Right lobe of liver (tissue), 6 donors: ENCODE measurements at regions not wholly inside any gene's neighbourhood (a gene's known extent, or its start where the extent isn't known, plus 50 kb on each side); places are given as distances from the start of the nearest gene placed in this dataset.
"Not testable (repeated sequence)": the region's sequence is repeated elsewhere in the genome, so short reads cannot be mapped to it uniquely, and the experiment has no call there.

Source experiments
- ATAC-seq, 4 donors: fragments of 200-7000 bp; cut with Tn5 transposase; one replicate each; pipeline ENCODE4 v1.9.1; 2020; ENCODE audit warnings: mild to moderate bottlenecking in 4 of 4, moderate library complexity in 4 of 4
- DNase-seq, 3 donors: peaks; one replicate each; pipeline ENCODE4 v3.0.0-alpha.2; 2020
- H3K27ac ChIP-seq, 3 donors: fragments of 200-600 bp; one replicate each; pipeline ENCODE4 v1.8.0; 2022
- H3K27me3 ChIP-seq, 2 donors: fragments of 200-600 bp; one replicate each; pipeline ENCODE4 v1.8.0; 2022
- H3K36me3 ChIP-seq, 4 donors: fragments of 200-600 bp; sonication (generic) in 1 of 4; one replicate each; pipeline versions ENCODE4 v1.5.1 to v1.8.0; 2017 to 2022; ENCODE audit warnings: control low read depth in 1 of 4
- H3K4me1 ChIP-seq, 4 donors: fragments of 200-600 bp; sonication (generic) in 1 of 4; one replicate each; pipeline versions ENCODE4 v1.5.1 to v1.8.0; 2017 to 2022; ENCODE audit warnings: control low read depth in 1 of 4
- H3K4me3 ChIP-seq, 3 donors: fragments of 200-600 bp; one replicate each; pipeline ENCODE4 v1.8.0; 2022
- H3K9me3 ChIP-seq, 4 donors: fragments of 200-600 bp; sonication (generic) in 1 of 4; one replicate each; pipeline versions ENCODE4 v1.5.1 to v1.8.0; 2017 to 2022; ENCODE audit warnings: control low read depth in 1 of 4
- POLR2A ChIP-seq: fragments of 450-650 bp; IDR thresholded peaks from one replicate; pipeline ENCODE4 v1.6.1; 2017; ENCODE audit warnings: antibody characterized with exemption, mild to moderate bottlenecking
- WGBS: methylation state at CpG from one replicate; pipeline ENCODE4 v1.1.6; 2018; ENCODE audit warnings: low coverage, low lambda C conversion rate; ENCODE audit not compliant: insufficient coverage; ENCODE audit errors: missing lambda C conversion rate; 5-methylcytosine and 5-hydroxymethylcytosine counted together
- intact Hi-C, 2 donors: fragments of 100-400 bp; cut with DNase I; formaldehyde crosslinking; loops; one replicate each; pipeline versions ENCODE4 v1.11.2 to v1.14.1; 2022
- TF ChIP-seq, protein P1 (sequence below), 4 donors: fragments of 200-600 bp in 3 of 4; fragments of 450-650 bp in 1 of 4; IDR thresholded peaks; one replicate each; pipeline versions ENCODE4 v1.5.1 to v1.8.0; 2016 to 2022; ENCODE audit warnings: antibody characterized with exemption in 4 of 4, mild to moderate bottlenecking in 2 of 4
- donor health status: DM: no; HTN: yes; CAD: no.
- donor health status: DM: no; HTN: no; CAD: no.
- donor health status: DM: no; HTN: no; CAD: no.
- donor health status: DM: no; HTN: yes; CAD: no.
- donor health status: DM: no; HTN: yes; CAD: no.

DNA sequence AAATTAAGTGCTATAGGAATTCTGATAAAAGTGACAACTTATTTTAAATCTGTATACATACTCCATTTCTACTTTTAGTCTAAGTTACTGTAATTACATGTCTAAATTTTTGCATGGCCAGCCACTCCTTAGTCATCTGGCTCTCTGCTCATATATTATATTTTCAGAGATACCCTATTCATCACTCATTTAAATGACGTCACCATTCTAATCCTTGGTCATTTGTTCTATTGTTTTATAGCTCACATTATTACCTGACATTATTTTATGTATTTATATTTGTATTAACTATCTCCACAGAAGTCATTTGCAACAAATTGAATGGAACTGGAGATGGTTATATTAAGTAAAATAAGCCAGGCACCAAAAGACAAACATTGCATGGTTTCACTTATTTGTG lies 179.6 kb upstream of the CXorf51A start:
- Histone ChIP-seq H3K9me3 (no peaks in the 10 kb centered on the region), H3K4me3 (no peak overlapping the region), H3K27me3 (no peaks in the 10 kb centered on the region), H3K4me1 (no peaks in the 10 kb centered on the region), H3K27ac (no peak overlapping the region), H3K36me3 (no peaks in the 10 kb centered on the region)
- DNase-seq = no peak
- intact Hi-C loops = no loop called here
- TF ChIP-seq, protein P1, sequence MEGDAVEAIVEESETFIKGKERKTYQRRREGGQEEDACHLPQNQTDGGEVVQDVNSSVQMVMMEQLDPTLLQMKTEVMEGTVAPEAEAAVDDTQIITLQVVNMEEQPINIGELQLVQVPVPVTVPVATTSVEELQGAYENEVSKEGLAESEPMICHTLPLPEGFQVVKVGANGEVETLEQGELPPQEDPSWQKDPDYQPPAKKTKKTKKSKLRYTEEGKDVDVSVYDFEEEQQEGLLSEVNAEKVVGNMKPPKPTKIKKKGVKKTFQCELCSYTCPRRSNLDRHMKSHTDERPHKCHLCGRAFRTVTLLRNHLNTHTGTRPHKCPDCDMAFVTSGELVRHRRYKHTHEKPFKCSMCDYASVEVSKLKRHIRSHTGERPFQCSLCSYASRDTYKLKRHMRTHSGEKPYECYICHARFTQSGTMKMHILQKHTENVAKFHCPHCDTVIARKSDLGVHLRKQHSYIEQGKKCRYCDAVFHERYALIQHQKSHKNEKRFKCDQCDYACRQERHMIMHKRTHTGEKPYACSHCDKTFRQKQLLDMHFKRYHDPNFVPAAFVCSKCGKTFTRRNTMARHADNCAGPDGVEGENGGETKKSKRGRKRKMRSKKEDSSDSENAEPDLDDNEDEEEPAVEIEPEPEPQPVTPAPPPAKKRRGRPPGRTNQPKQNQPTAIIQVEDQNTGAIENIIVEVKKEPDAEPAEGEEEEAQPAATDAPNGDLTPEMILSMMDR (IDR thresholded peaks at IDR 0.05) = no peak
- TF ChIP-seq POLR2A = no peak
- ATAC-seq = no peak
- WGBS = 30% methylated on average over 1 of the region's 1 CpG

DNA sequence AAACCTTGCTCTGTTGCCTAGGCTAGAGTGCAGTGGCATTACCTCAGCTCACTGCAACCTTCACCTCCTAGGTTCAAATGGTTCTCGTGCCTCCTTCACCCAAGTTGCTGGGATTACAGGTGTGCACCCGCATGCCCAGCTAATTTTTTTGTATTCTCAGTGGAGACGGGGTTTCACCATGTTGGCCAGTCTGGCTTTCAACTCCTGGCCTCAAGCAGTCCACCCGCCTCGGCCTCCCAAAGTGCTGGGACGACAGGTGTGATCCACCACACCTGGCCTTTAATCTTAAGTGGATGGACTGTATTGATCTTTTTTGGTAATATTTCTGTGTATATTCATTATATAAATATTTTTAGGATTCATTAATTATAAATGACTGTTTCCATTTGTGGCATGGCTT lies 158.7 kb upstream of the CXorf51A start:
- Histone ChIP-seq H3K27me3 (no peaks in the 10 kb centered on the region), H3K4me1 (no peaks in the 10 kb centered on the region), H3K36me3 (no peaks in the 10 kb centered on the region), H3K27ac (no peak overlapping the region), H3K9me3 (no peaks in the 10 kb centered on the region), H3K4me3 (no peak overlapping the region)
- DNase-seq (peak in 1 of 3 donors; percentile 21), ATAC-seq (no peak)
- 42% methylated on average over 6 of the region's 6 CpGs for WGBS
- TF ChIP-seq POLR2A = no peak
- TF ChIP-seq, protein P1 (IDR thresholded peaks at IDR 0.05) = no peak
- intact Hi-C loops = no loop called here

DNA sequence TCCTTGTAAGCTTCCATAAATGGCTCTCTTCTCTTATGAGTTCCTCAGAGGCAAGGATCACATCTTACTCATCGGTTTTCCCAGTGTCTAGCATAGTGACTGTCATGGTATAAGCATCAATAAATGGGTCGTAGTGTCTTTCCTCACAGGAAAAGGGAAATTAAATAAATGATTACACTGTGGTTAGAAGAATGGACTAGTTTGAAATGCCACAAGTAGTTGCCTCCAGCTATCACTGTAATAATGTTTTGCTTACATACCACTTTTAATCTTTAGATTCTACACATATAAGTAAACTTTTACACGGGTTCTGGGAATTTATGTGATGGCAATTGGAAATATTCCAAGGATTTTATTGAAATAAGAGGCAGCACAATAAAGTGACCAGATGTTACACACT lies 152.8 kb upstream of the CXorf51A start:
- intact Hi-C loops = no loop called here
- TF ChIP-seq, protein P1 (IDR thresholded peaks at IDR 0.05) = no peak
- no peak for TF ChIP-seq POLR2A

GRCh38 chrX:146956760-146957159 lies 142.2 kb upstream of the CXorf51A start:
- no peak for TF ChIP-seq POLR2A
- TF ChIP-seq, protein P1 (IDR thresholded peaks at IDR 0.05) = no peak
- Histone ChIP-seq H3K4me1 (no peaks in the 10 kb centered on the region), H3K9me3 (no peaks in the 10 kb centered on the region), H3K27me3 (no peaks in the 10 kb centered on the region), H3K27ac (no peak overlapping the region), H3K36me3 (no peaks in the 10 kb centered on the region), H3K4me3 (no peak overlapping the region)
- whole genome bisulfite sequencing = 40% methylated on average over 1 of the region's 2 CpGs
- ATAC-seq (no peak), DNase-seq (no peak)
- intact Hi-C loops = no loop called here

More for the DNA sequence above, 152.8 kb upstream of the CXorf51A start:
- Histone ChIP-seq H3K4me1 (no peaks in the 10 kb centered on the region), H3K9me3 (no peaks in the 10 kb centered on the region), H3K4me3 (no peak overlapping the region), H3K36me3 (no peaks in the 10 kb centered on the region), H3K27me3 (no peaks in the 10 kb centered on the region), H3K27ac (no peak overlapping the region)
- 26% methylated on average over 3 of the region's 3 CpGs for WGBS
- ATAC-seq (no peak), DNase-seq (no peak)

GRCh38 chrX:146934256-146934655 lies 119.7 kb upstream of the CXorf51A start:
- no peaks in the 10 kb centered on the region for H3K27me3 ChIP-seq
- no peaks in the 10 kb centered on the region for H3K9me3 ChIP-seq
- intact Hi-C loops = no loop called here
- H3K27ac ChIP-seq = no peak overlapping the region
- TF ChIP-seq, protein P1 (IDR thresholded peaks at IDR 0.05) = no peak
- TF ChIP-seq POLR2A = no peak
- 14% methylated on average over 1 of the region's 1 CpG for WGBS
- no peaks in the 10 kb centered on the region for H3K36me3 ChIP-seq
- DNase-seq (no peak), ATAC-seq (no peak)
- no peaks in the 10 kb centered on the region for H3K4me1 ChIP-seq
- no peak overlapping the region for H3K4me3 ChIP-seq

DNA sequence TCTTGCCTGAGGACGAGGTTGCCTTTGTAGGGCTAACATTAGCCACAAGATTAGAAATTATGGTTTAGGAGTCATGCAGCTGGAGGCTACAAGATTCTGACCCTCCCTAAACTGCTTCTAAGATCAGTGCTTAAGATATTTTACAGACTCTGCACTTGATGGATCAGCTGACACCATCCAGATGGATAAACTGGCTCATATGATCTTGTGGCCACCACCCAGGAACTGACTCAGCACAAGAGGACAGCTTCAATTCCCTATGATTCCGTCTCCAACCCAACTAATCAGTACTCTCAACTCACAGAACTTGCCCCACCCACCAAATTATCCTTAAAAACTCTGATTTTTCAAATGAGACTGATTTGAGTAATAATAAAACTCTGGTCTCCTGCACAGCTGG lies 118.5 kb upstream of the CXorf51A start:
- H3K9me3 ChIP-seq, H3K27me3 ChIP-seq, H3K4me1 ChIP-seq, H3K27ac ChIP-seq, H3K36me3 ChIP-seq, DNase-seq, H3K4me3 ChIP-seq, intact Hi-C loops, ATAC-seq: not testable (repeated sequence)
- 10% methylated on average over 2 of the region's 2 CpGs for WGBS
